ENCODE measurements at regions not wholly inside any gene's neighbourhood (a gene's known extent, or its start where the extent isn't known, plus 50 kb on each side); places are given as distances from the start of the nearest gene placed in this dataset.

DNA sequence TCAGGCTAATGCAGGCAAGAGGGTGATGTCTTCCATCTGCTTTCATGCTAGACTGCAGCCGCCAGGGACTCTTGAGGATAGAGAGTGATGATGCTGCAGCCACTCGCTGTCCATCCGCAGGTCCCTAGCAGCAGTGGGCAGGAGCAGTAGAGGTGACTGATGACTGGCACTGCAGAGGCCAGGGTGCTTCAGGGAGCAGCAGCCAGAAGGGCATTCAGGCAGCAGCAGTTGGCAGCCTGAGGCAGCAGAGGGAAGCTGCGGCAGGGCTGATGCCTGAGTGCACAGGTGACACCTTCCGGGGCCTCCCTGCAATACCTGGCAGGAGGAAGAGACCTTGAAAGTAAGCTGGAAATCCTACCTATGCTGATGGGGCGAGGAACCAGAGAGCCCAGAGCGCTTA lies 214.2 kb downstream of the ICOS start:
- TF ChIP-seq EZH2 (IDR thresholded peaks at IDR 0.05; ENCODE audit: borderline replicate concordance, low read length): no peak
- TF ChIP-seq, protein P1, sequence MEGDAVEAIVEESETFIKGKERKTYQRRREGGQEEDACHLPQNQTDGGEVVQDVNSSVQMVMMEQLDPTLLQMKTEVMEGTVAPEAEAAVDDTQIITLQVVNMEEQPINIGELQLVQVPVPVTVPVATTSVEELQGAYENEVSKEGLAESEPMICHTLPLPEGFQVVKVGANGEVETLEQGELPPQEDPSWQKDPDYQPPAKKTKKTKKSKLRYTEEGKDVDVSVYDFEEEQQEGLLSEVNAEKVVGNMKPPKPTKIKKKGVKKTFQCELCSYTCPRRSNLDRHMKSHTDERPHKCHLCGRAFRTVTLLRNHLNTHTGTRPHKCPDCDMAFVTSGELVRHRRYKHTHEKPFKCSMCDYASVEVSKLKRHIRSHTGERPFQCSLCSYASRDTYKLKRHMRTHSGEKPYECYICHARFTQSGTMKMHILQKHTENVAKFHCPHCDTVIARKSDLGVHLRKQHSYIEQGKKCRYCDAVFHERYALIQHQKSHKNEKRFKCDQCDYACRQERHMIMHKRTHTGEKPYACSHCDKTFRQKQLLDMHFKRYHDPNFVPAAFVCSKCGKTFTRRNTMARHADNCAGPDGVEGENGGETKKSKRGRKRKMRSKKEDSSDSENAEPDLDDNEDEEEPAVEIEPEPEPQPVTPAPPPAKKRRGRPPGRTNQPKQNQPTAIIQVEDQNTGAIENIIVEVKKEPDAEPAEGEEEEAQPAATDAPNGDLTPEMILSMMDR (IDR thresholded peaks at IDR 0.05; ENCODE audit: low read length): no peak

DNA sequence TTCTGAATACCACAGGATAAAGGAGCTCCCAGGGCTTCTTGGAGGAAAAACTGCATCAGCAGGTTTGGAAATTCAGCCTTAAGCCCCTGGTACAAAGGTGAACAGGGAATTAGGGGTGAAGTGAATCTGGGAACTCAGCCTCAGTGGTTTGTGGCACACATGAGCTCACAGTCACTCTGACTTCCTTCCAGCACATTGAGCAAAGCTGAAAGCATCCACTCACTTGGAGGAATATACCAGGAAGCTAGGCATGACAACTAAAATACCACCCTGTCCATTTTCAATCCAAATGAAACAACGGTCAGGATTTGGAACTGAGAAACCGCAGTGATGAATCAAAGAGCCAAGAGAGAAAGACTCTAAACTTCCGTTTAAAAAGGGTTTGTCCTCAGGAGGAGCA lies 216.1 kb downstream of the ICOS start:
- no peak overlapping the region for H3K4me2 ChIP-seq (ENCODE audit: low read length)
- TF ChIP-seq, protein P1 (IDR thresholded peaks at IDR 0.05; ENCODE audit: low read length): no peak
- no peak for TF ChIP-seq EZH2 (IDR thresholded peaks at IDR 0.05; ENCODE audit: borderline replicate concordance, low read length)
- no peak overlapping the region for H3K27ac ChIP-seq (ENCODE audit: low read depth, low read length, poor library complexity, severe bottlenecking)
- no peaks in the 10 kb centered on the region for H3K4me1 ChIP-seq (ENCODE audit: insufficient read depth, low read length, severe bottlenecking)
- no peaks in the 10 kb centered on the region for H3K36me3 ChIP-seq (ENCODE audit: insufficient read depth, low read length)
- H3K4me3 ChIP-seq (ENCODE audit: low read depth, low read length, poor library complexity, severe bottlenecking): no peak overlapping the region
- H3K9ac ChIP-seq (ENCODE audit: low read length): no peak overlapping the region
- no peaks in the 10 kb centered on the region for H3K27me3 ChIP-seq (ENCODE audit: insufficient read depth, low read length)
- H3K79me2 ChIP-seq (ENCODE audit: insufficient read depth, low read length): no peaks in the 10 kb centered on the region
- H4K20me1 ChIP-seq (ENCODE audit: insufficient read depth, low read length): no peaks in the 10 kb centered on the region
- H2AFZ ChIP-seq (ENCODE audit: low read length): no peak overlapping the region
- peaks cover 1% of the 10 kb centered on the region; the same call in 1 of the 2 replicates for H3K9me3 ChIP-seq (ENCODE audit: low read length)
- H3F3A ChIP-seq (ENCODE audit: insufficient read depth, low read length): no peaks in the 10 kb centered on the region
- H3K9me2 ChIP-seq (ENCODE audit: low read depth, low read length): no peaks in the 10 kb centered on the region

More for the DNA sequence above, 214.2 kb downstream of the ICOS start:
- Histone ChIP-seq H3K27ac (ENCODE audit: low read depth, low read length, poor library complexity, severe bottlenecking) (no peak overlapping the region), H3K79me2 (ENCODE audit: insufficient read depth, low read length) (no peaks in the 10 kb centered on the region), H3K4me1 (ENCODE audit: insufficient read depth, low read length, severe bottlenecking) (no peaks in the 10 kb centered on the region), H3K36me3 (ENCODE audit: insufficient read depth, low read length) (no peaks in the 10 kb centered on the region), H4K20me1 (ENCODE audit: insufficient read depth, low read length) (no peaks in the 10 kb centered on the region), H3K4me3 (ENCODE audit: low read depth, low read length, poor library complexity, severe bottlenecking) (no peak overlapping the region), H3K9ac (ENCODE audit: low read length) (no peak overlapping the region), H3K27me3 (ENCODE audit: insufficient read depth, low read length) (no peaks in the 10 kb centered on the region), H3K9me3 (ENCODE audit: low read length) (no peaks in the 10 kb centered on the region), H3K4me2 (ENCODE audit: low read length) (no peak overlapping the region), H3K9me2 (ENCODE audit: low read depth, low read length) (no peaks in the 10 kb centered on the region), H2AFZ (ENCODE audit: low read length) (no peak overlapping the region), H3F3A (ENCODE audit: insufficient read depth, low read length) (no peaks in the 10 kb centered on the region)

DNA sequence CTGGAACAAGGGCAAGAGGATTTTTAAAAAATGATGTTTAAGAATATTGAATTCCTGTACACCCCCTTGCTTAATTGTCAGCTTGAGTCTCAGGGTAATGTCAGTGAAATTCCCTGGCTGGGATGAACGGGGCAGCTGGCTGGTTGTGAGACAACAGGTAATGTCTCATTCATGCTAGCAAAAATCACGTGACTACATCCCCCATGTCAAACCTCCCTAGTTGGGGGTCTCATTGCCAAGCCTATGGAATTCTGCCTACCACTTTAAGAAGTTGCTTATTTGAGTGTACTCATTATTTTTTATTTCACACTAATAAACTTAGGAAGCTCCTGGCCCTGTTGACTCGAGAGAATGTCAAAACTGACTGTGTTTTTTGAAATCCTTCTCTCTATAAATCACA lies 218.3 kb downstream of the ICOS start:
- H2AFZ ChIP-seq (ENCODE audit: low read length): no peak overlapping the region
- no peak overlapping the region for H3K4me2 ChIP-seq (ENCODE audit: low read length)
- H3F3A ChIP-seq (ENCODE audit: insufficient read depth, low read length): no peaks in the 10 kb centered on the region
- H4K20me1 ChIP-seq (ENCODE audit: insufficient read depth, low read length): no peaks in the 10 kb centered on the region
- H3K4me1 ChIP-seq (ENCODE audit: insufficient read depth, low read length, severe bottlenecking): no peaks in the 10 kb centered on the region
- H3K27me3 ChIP-seq (ENCODE audit: insufficient read depth, low read length): no peaks in the 10 kb centered on the region
- no peaks in the 10 kb centered on the region for H3K9me2 ChIP-seq (ENCODE audit: low read depth, low read length)
- H3K9me3 ChIP-seq (ENCODE audit: low read length): peaks cover 3% of the 10 kb centered on the region; the same call in 1 of the 2 replicates
- no peak overlapping the region for H3K27ac ChIP-seq (ENCODE audit: low read depth, low read length, poor library complexity, severe bottlenecking)
- TF ChIP-seq, protein P1 (IDR thresholded peaks at IDR 0.05; ENCODE audit: low read length): no peak
- no peak for TF ChIP-seq EZH2 (IDR thresholded peaks at IDR 0.05; ENCODE audit: borderline replicate concordance, low read length)
- H3K36me3 ChIP-seq (ENCODE audit: insufficient read depth, low read length): no peaks in the 10 kb centered on the region
- no peak overlapping the region for H3K4me3 ChIP-seq (ENCODE audit: low read depth, low read length, poor library complexity, severe bottlenecking)
- no peaks in the 10 kb centered on the region for H3K79me2 ChIP-seq (ENCODE audit: insufficient read depth, low read length)
- H3K9ac ChIP-seq (ENCODE audit: low read length): no peak overlapping the region
